GM18867 (cell line): ENCODE measurements at regions not wholly inside any gene's neighbourhood (a gene's known extent, or its start where the extent isn't known, plus 50 kb on each side); places are given as distances from the start of the nearest gene placed in this dataset.

Experiments
- ATAC-seq: cut with Tn5 transposase; IDR thresholded peaks from one replicate; pipeline ENCODE4 v1.9.1; 2021; ENCODE audit warnings: mild to moderate bottlenecking, moderate library complexity; ENCODE audit not compliant: unreplicated experiment

DNA sequence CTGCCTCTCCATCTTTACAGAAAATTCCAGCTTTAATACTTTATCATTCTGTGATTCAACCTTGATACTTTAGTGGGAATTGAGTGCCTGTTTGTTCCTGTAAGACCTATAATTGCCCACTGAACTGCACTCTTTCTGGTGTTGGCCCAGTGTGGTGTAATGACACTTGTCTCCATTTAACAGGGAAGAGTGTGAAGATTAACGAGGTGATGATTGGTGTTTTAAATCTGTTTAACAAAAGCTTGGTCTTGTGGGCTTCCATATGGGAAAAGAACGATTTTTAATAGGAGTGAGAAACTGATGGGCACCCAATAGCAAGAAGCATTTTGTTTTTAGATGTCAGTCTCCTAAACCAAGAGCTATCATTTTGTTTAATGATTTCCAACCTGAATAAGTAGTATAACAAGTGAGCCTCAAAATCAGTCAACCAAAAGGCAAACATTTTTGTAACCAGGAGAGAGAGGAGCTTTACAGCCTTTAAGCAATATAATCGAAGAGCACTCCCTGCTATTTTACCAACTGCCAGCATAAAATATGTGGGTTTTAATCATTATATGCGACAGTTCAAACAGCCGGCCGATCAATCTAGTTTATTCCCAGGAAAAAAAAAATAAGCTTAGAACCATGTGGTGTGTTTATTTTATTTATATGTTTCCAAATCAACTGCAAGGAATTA, 50.2 kb downstream of the SUPT20HL1 start:
- ATAC-seq: no peak

DNA sequence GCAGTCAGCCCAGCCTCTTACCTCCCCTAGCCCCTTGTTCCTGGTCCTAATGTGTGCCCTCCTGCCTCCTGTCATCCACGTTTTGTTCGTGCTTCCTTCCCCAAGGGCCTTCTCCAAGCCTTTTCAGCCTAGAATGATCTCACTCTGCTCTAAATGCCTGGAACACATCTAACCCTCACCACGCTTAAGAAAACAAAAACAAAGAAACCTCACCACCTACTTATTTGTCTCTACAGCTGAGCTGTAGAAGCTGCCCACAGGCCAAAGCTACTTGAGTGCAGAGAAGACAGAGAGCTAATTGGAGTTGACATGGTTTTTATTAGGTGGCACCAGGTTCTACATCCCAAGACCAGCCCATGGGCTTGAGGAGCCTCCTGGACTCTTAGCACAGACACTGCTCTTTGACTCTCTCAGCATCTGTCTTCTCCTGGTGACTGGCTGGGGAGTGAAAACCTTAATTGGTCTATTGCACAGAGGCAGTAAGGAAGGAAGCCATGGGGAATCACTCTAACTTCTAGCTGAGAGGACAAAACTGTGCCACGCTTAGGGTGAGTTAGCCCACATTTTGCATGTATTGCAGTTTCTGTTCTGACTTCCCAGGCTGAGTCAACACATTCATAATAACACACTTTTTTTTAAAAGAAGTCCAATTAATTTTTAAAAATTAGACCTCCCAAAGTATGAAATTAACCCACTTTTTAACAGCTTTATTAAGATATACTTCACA, 52.3 kb upstream of the PDK3 start:
- ATAC-seq: peak; percentile 76
